Stimulated activated CD8-positive, alpha-beta memory T cell treated with anti-CD3 and anti-CD28 coated beads, Interleukin-7, amount 100 ng/mL, for 48 hours (primary cell): ENCODE measurements at regions not wholly inside any gene's neighbourhood (a gene's known extent, or its start where the extent isn't known, plus 50 kb on each side); places are given as distances from the start of the nearest gene placed in this dataset.

ENCODE experiments used
- DNase-seq, 2 donors: peaks; one replicate each; pipeline ENCODE4 v3.0.0-alpha.2; 2020; ENCODE audit warnings: low read depth in 1 of 2; ENCODE audit errors: extremely low read depth in 1 of 2

- DNase-seq: no peak
Observed at GRCh38 chr6:144646093-144647056, 361.2 kb downstream of the UTRN start.

GRCh38 chr6:144647406-144647964, 362.4 kb downstream of the UTRN start:
- DNase-seq: no peak

GRCh38 chr6:144647971-144648651, 363.0 kb downstream of the UTRN start:
- DNase-seq: no peak

GRCh38 chr6:144649085-144649484, 363.9 kb downstream of the UTRN start:
- no peak for DNase-seq

GRCh38 chr6:144651234-144651633, 366.1 kb downstream of the UTRN start:
- DNase-seq: no peak

- no peak for DNase-seq
Observed at GRCh38 chr6:144652292-144652891, 367.3 kb downstream of the UTRN start.

GRCh38 chr6:144653885-144654505, 368.9 kb downstream of the UTRN start:
- DNase-seq: no peak

GRCh38 chr6:144654506-144654905, 369.4 kb downstream of the UTRN start:
- no peak for DNase-seq

GRCh38 chr6:144655376-144655775, 370.2 kb downstream of the UTRN start:
- no peak for DNase-seq

GRCh38 chr6:144657691-144658090, 372.6 kb downstream of the UTRN start:
- DNase-seq: no peak

- DNase-seq: no peak
Observed at GRCh38 chr6:144659202-144660182, 374.4 kb downstream of the UTRN start.

- no peak for DNase-seq
Observed at GRCh38 chr6:144660561-144661115, 375.5 kb downstream of the UTRN start.

- DNase-seq: no peak
Observed at GRCh38 chr6:144661116-144661806, 376.1 kb downstream of the UTRN start.

GRCh38 chr6:144662812-144663365, 377.8 kb downstream of the UTRN start:
- DNase-seq: no peak

- no peak for DNase-seq
Observed at GRCh38 chr6:144664281-144664680, 379.1 kb downstream of the UTRN start.

- no peak for DNase-seq
Observed at GRCh38 chr6:144664947-144665346, 379.8 kb downstream of the UTRN start.

GRCh38 chr6:144665932-144666450, 380.9 kb downstream of the UTRN start:
- no peak for DNase-seq

GRCh38 chr6:144666781-144667180, 381.6 kb downstream of the UTRN start:
- no peak for DNase-seq
